DND-41 (cell line): ENCODE measurements at regions not wholly inside any gene's neighbourhood (a gene's known extent, or its start where the extent isn't known, plus 50 kb on each side); places are given as distances from the start of the nearest gene placed in this dataset.

Experiments used
- EZH2 ChIP-seq: IDR thresholded peaks from 3 replicates; pipeline ENCODE4 v1.6.1; 2012; ENCODE audit warnings: borderline replicate concordance, low read depth, mild to moderate bottlenecking, moderate library complexity, low read length, inconsistent platforms; ENCODE audit not compliant: severe bottlenecking
- TF ChIP-seq, protein P1 (sequence below): IDR thresholded peaks from 2 replicates; pipeline ENCODE4 v1.5.1; 2012; ENCODE audit warnings: borderline replicate concordance, low read length, moderate library complexity, mild to moderate bottlenecking; ENCODE audit not compliant: poor library complexity, severe bottlenecking; ENCODE audit errors: extremely low read depth

- TF ChIP-seq, protein P1, sequence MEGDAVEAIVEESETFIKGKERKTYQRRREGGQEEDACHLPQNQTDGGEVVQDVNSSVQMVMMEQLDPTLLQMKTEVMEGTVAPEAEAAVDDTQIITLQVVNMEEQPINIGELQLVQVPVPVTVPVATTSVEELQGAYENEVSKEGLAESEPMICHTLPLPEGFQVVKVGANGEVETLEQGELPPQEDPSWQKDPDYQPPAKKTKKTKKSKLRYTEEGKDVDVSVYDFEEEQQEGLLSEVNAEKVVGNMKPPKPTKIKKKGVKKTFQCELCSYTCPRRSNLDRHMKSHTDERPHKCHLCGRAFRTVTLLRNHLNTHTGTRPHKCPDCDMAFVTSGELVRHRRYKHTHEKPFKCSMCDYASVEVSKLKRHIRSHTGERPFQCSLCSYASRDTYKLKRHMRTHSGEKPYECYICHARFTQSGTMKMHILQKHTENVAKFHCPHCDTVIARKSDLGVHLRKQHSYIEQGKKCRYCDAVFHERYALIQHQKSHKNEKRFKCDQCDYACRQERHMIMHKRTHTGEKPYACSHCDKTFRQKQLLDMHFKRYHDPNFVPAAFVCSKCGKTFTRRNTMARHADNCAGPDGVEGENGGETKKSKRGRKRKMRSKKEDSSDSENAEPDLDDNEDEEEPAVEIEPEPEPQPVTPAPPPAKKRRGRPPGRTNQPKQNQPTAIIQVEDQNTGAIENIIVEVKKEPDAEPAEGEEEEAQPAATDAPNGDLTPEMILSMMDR: no peak
- TF ChIP-seq EZH2: no peak
Observed at GRCh38 chr7:81645435-81645834, 124.4 kb downstream of the HGF start.
